Esophagus muscularis mucosa (tissue), 4 donors: ENCODE measurements at regions not wholly inside any gene's neighbourhood (a gene's known extent, or its start where the extent isn't known, plus 50 kb on each side); places are given as distances from the start of the nearest gene placed in this dataset.

ENCODE experiments used
- EP300 ChIP-seq: sonication (generic); formaldehyde crosslinking; IDR thresholded peaks from one replicate; pipeline ENCODE4 v1.6.1; 2017; ENCODE audit warnings: antibody characterized with exemption
- POLR2A ChIP-seq: fragments of 450-650 bp; IDR thresholded peaks from one replicate; pipeline ENCODE4 v1.6.1; 2017; ENCODE audit warnings: antibody characterized with exemption, moderate library complexity, mild to moderate bottlenecking, low read depth
- POLR2AphosphoS5 ChIP-seq, 2 donors: sonication (generic); formaldehyde crosslinking; IDR thresholded peaks; one replicate each; pipeline ENCODE4 v1.6.1; 2017; ENCODE audit warnings: antibody characterized with exemption in 2 of 2
- TF ChIP-seq, protein P1 (sequence below), 3 experiments: fragments of 200-600 bp in 2 of 3; fragments of 450-650 bp in 1 of 3; sonication (generic) in 2 of 3; IDR thresholded peaks; one replicate each; pipeline ENCODE4 v1.5.1; 2017 to 2019; ENCODE audit warnings: antibody characterized with exemption in 3 of 3, mild to moderate bottlenecking in 2 of 3, moderate library complexity in 1 of 3

GRCh38 chr7:13633857-13634256 is 355.6 kb downstream of the ETV1 start:
- TF ChIP-seq, protein P1, sequence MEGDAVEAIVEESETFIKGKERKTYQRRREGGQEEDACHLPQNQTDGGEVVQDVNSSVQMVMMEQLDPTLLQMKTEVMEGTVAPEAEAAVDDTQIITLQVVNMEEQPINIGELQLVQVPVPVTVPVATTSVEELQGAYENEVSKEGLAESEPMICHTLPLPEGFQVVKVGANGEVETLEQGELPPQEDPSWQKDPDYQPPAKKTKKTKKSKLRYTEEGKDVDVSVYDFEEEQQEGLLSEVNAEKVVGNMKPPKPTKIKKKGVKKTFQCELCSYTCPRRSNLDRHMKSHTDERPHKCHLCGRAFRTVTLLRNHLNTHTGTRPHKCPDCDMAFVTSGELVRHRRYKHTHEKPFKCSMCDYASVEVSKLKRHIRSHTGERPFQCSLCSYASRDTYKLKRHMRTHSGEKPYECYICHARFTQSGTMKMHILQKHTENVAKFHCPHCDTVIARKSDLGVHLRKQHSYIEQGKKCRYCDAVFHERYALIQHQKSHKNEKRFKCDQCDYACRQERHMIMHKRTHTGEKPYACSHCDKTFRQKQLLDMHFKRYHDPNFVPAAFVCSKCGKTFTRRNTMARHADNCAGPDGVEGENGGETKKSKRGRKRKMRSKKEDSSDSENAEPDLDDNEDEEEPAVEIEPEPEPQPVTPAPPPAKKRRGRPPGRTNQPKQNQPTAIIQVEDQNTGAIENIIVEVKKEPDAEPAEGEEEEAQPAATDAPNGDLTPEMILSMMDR (IDR thresholded peaks at IDR 0.05): no peak
- no peak for TF ChIP-seq POLR2AphosphoS5 (IDR thresholded peaks at IDR 0.05)
- no peak for TF ChIP-seq EP300
- no peak for TF ChIP-seq POLR2A
